Stimulated activated CD8-positive, alpha-beta memory T cell treated with anti-CD3 and anti-CD28 coated beads, Interleukin-4, amount 100 ng/mL, for 24 hours (primary cell): ENCODE measurements at regions not wholly inside any gene's neighbourhood (a gene's known extent, or its start where the extent isn't known, plus 50 kb on each side); places are given as distances from the start of the nearest gene placed in this dataset.

Experiments used
- DNase-seq: peaks from one replicate; pipeline ENCODE4 v3.0.0-alpha.2; 2020; ENCODE audit warnings: low read depth

GRCh38 chr2:143918465-143918989 lies 601.4 kb downstream of the ZEB2 start:
- no peak for DNase-seq

GRCh38 chr2:143916781-143917180 lies 603.1 kb downstream of the ZEB2 start:
- no peak for DNase-seq

GRCh38 chr2:143909577-143910353 lies 610.2 kb downstream of the ZEB2 start:
- no peak for DNase-seq

GRCh38 chr2:143908843-143909242 lies 611.1 kb downstream of the ZEB2 start:
- DNase-seq, result no peak

- DNase-seq, result no peak
Measured at GRCh38 chr2:143907801-143908200, 612.1 kb downstream of the ZEB2 start.

- DNase-seq, result no peak
Measured at GRCh38 chr2:143906850-143907249, 613.1 kb downstream of the ZEB2 start.

- DNase-seq, result no peak
Measured at GRCh38 chr2:143905587-143905986, 614.3 kb downstream of the ZEB2 start.

- no peak for DNase-seq
Measured at GRCh38 chr2:143903172-143903856, 616.6 kb downstream of the ZEB2 start.

- DNase-seq, result no peak
Measured at GRCh38 chr2:143901185-143901842, 618.6 kb downstream of the ZEB2 start.

- no peak for DNase-seq
Measured at GRCh38 chr2:143899987-143900386, 619.9 kb downstream of the ZEB2 start.

GRCh38 chr2:143893371-143893770 lies 626.5 kb downstream of the ZEB2 start:
- DNase-seq, result no peak

GRCh38 chr2:143891879-143892308 lies 628.0 kb downstream of the ZEB2 start:
- DNase-seq, result no peak

GRCh38 chr2:143890798-143891197 lies 629.1 kb downstream of the ZEB2 start:
- no peak for DNase-seq

GRCh38 chr2:143889216-143889615 lies 630.7 kb downstream of the ZEB2 start:
- DNase-seq, result no peak

- no peak for DNase-seq
Measured at GRCh38 chr2:143885461-143885860, 634.5 kb downstream of the ZEB2 start.

- no peak for DNase-seq
Measured at GRCh38 chr2:143881246-143881645, 638.7 kb downstream of the ZEB2 start.

- no peak for DNase-seq
Measured at GRCh38 chr2:143877876-143878530, 641.9 kb downstream of the ZEB2 start.

- no peak for DNase-seq
Measured at GRCh38 chr2:143877056-143877455, 642.9 kb downstream of the ZEB2 start.

- DNase-seq, result no peak
Measured at GRCh38 chr2:143875295-143876233, 644.4 kb downstream of the ZEB2 start.

GRCh38 chr2:143873886-143874285 lies 646.0 kb downstream of the ZEB2 start:
- DNase-seq, result no peak

GRCh38 chr2:143870696-143871095 lies 649.2 kb downstream of the ZEB2 start:
- no peak for DNase-seq
